Right atrium auricular region (tissue), 2 donors: ENCODE measurements at regions not wholly inside any gene's neighbourhood (a gene's known extent, or its start where the extent isn't known, plus 50 kb on each side); places are given as distances from the start of the nearest gene placed in this dataset.

Source experiments
- DNase-seq: peaks from one replicate; pipeline ENCODE4 v3.0.0-alpha.2; 2019; ENCODE audit warnings: low spot score
- H3K27ac ChIP-seq, 2 donors: fragments of 200-600 bp; sonication (generic); 1 replicate in 1 of 2; 2 replicates in 1 of 2; pipeline ENCODE4 v1.5.1; 2016 to 2019
- H3K27me3 ChIP-seq, 2 donors: fragments of 200-600 bp; sonication (generic); one replicate each; pipeline versions ENCODE4 v1.5.1 to v1.6.0; 2017 to 2019
- H3K36me3 ChIP-seq: fragments of 200-600 bp; sonication (generic); one replicate; pipeline ENCODE4 v1.5.1; 2016
- H3K4me1 ChIP-seq, 2 donors: fragments of 200-600 bp; sonication (generic); one replicate each; pipeline versions ENCODE4 v1.5.1 to v1.6.0; 2017 to 2019
- H3K4me3 ChIP-seq, 2 donors: fragments of 200-600 bp; sonication (generic); 1 replicate in 1 of 2; 2 replicates in 1 of 2; pipeline ENCODE4 v1.5.1; 2017 to 2019; ENCODE audit warnings: mild to moderate bottlenecking in 1 of 2, moderate library complexity in 1 of 2
- H3K9me3 ChIP-seq, 2 donors: fragments of 200-600 bp; sonication (generic); one replicate each; pipeline ENCODE4 v1.5.1; 2019
- TF ChIP-seq, protein P1 (sequence below), 2 donors: fragments of 200-600 bp; sonication (generic); IDR thresholded peaks; one replicate each; pipeline ENCODE4 v1.5.1; 2019; ENCODE audit warnings: antibody characterized with exemption in 2 of 2

DNA sequence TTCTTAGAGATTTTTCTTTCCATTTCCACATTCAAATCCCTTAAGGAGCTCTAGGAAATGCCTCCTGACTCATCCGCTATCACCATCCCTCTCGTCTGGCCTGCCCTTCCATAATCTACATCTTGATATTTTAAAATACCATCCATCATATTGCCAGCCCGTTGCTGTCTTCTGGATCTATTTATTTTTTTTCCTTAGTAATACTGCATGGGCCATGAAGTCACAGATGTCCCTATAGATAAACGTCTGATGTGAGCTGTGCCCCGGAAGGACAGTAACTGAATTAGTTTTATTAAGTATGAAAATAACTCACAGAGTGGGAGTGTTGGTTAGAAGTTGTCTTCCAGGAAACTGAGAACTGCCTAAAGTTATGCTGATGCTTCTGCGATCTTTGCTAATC lies 76.2 kb downstream of the KLF6 start:
- peaks cover 0 to 6% of the 10 kb centered on the region in 2 donors for H3K4me1 ChIP-seq
- no peak overlapping the region for H3K27ac ChIP-seq
- no peaks in the 10 kb centered on the region for H3K27me3 ChIP-seq
- no peak for DNase-seq
- no peaks in the 10 kb centered on the region for H3K36me3 ChIP-seq
- TF ChIP-seq, protein P1, sequence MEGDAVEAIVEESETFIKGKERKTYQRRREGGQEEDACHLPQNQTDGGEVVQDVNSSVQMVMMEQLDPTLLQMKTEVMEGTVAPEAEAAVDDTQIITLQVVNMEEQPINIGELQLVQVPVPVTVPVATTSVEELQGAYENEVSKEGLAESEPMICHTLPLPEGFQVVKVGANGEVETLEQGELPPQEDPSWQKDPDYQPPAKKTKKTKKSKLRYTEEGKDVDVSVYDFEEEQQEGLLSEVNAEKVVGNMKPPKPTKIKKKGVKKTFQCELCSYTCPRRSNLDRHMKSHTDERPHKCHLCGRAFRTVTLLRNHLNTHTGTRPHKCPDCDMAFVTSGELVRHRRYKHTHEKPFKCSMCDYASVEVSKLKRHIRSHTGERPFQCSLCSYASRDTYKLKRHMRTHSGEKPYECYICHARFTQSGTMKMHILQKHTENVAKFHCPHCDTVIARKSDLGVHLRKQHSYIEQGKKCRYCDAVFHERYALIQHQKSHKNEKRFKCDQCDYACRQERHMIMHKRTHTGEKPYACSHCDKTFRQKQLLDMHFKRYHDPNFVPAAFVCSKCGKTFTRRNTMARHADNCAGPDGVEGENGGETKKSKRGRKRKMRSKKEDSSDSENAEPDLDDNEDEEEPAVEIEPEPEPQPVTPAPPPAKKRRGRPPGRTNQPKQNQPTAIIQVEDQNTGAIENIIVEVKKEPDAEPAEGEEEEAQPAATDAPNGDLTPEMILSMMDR (IDR thresholded peaks at IDR 0.05) = no peak
- no peak overlapping the region for H3K4me3 ChIP-seq
- peaks cover 0 to 8% of the 10 kb centered on the region in 2 donors for H3K9me3 ChIP-seq

DNA sequence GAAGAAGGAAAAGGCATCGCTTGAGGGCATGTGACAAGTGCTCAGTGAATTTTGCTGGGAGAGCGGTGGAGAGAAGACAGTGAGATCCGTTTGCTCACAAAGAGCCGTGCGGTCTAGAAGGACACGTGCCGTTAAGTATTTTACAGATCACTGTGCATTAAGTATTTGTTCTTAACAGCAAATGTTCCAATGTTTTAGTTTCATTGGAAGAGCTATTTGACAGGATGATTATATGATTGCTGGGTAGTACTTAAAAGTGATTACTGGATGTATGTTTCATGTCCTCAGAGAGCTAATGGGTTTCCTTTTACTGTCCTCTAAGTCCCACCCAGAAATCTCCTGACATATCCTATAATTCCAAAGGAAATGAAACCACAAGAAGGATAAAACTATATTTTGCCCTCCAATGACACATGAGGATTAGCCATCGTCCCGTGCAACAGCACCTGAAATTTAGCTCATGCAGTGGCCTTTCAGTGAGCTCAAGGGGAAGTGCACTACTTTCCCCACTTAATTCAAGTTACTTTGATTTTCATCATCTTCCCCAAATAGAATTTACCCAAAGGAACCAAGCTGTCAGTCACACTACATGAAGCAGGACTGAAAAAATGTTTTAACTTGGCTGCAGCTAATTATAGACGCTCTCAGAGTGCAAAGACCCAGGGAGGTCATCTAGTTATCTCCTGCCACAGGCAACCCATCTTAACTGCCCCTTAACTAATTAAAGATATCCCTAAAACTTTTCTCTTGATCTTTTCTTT lies 80.3 kb downstream of the KLF6 start:
- no peaks in the 10 kb centered on the region for H3K9me3 ChIP-seq
- no peaks in the 10 kb centered on the region for H3K36me3 ChIP-seq
- H3K27ac ChIP-seq = peak overlapping the region in 1 of 2 donors; percentile 11
- peaks cover 0 to 6% of the 10 kb centered on the region in 2 donors for H3K4me1 ChIP-seq
- TF ChIP-seq, protein P1 (IDR thresholded peaks at IDR 0.05) = no peak
- no peak for DNase-seq
- no peak overlapping the region for H3K4me3 ChIP-seq
- no peaks in the 10 kb centered on the region for H3K27me3 ChIP-seq

DNA sequence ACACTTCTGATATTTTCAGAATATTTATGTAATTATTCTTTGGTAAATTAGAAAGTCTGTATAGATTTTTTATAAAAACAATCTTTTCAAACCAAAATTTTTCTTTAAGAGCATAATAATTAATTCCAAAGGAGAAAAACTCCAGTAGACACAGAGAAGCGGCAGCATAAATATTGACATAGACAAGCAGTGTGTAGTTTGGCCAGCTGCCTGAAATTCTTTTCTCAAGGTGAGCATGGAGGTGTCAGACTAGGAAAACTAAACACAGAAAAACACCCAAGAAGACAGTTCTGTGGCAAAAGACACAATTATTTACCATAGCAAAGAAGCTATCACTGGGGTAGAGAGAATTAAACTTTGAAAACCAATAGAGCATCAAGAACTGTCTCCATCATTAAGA lies 82.4 kb downstream of the KLF6 start:
- H3K36me3 ChIP-seq = no peaks in the 10 kb centered on the region
- peaks cover 0 to 6% of the 10 kb centered on the region in 2 donors for H3K4me1 ChIP-seq
- TF ChIP-seq, protein P1 (IDR thresholded peaks at IDR 0.05) = no peak
- no peak for DNase-seq
- no peaks in the 10 kb centered on the region for H3K9me3 ChIP-seq
- H3K27ac ChIP-seq = no peak overlapping the region
- no peaks in the 10 kb centered on the region for H3K27me3 ChIP-seq
- no peak overlapping the region for H3K4me3 ChIP-seq

DNA sequence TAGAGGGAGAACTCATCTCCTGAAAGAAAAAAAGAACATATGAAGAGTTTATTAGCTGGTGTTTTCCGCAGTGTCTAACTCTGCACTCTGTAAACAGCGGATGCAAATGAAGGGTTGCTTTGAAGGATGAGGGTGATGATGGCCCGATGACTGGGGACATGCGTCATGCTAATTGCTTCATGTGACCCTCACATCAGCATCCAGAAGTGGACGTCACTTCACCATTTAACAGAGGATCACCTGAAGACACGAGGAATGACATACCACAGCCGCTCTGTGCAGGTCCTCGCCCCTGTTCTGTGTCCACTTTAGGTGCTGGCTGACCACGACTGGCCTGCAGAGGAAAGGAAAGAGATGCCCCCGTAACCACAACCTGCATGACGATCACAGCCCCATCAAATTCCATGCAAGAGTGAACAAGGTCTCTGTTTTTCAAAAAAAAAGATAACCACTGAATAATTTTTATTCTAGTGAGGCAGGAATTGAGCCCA lies 82.9 kb downstream of the KLF6 start:
- DNase-seq = no peak
- H3K27ac ChIP-seq = no peak overlapping the region
- no peaks in the 10 kb centered on the region for H3K27me3 ChIP-seq
- peaks cover 0 to 6% of the 10 kb centered on the region in 2 donors for H3K4me1 ChIP-seq
- no peak overlapping the region for H3K4me3 ChIP-seq
- TF ChIP-seq, protein P1 (IDR thresholded peaks at IDR 0.05) = no peak
- no peaks in the 10 kb centered on the region for H3K36me3 ChIP-seq
- H3K9me3 ChIP-seq = no peaks in the 10 kb centered on the region

DNA sequence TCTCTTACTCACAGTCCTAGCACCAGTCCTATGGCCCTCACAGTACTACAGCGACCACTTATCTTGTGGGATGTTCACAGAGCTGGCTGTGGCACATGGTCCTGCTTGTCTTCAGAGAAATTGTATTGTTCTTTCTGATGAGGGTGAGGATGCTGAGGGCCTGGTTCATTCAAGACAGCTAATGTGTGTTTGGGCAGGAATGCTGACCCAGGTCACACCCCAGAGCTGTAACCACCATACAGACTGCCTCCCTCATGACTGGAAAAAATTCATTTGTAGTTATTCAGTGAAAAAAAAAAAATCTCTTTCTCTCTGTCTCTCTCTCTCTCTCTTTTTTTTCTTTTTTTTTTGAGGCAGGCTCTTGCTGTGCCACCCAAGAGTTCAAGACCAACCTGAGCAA lies 83.5 kb downstream of the KLF6 start:
- Histone ChIP-seq H3K9me3 (no peaks in the 10 kb centered on the region), H3K4me3 (no peak overlapping the region), H3K27me3 (no peaks in the 10 kb centered on the region), H3K27ac (no peak overlapping the region), H3K36me3 (no peaks in the 10 kb centered on the region), H3K4me1 (peaks cover 0 to 6% of the 10 kb centered on the region in 2 donors)
- DNase-seq = no peak
- TF ChIP-seq, protein P1 (IDR thresholded peaks at IDR 0.05) = no peak
